ENCODE measurements at regions not wholly inside any gene's neighbourhood (a gene's known extent, or its start where the extent isn't known, plus 50 kb on each side); places are given as distances from the start of the nearest gene placed in this dataset.

- no peak for DNase-seq
These were observed 55.1 kb upstream of the SLC25A26 start for GRCh38 chr3:66165660-66166059.

- no peak for DNase-seq
These were observed 56.6 kb upstream of the SLC25A26 start for GRCh38 chr3:66164155-66164554.

GRCh38 chr3:66163222-66163621, 57.6 kb upstream of the SLC25A26 start:
- no peak for DNase-seq

- no peak for DNase-seq
These were observed 58.0 kb upstream of the SLC25A26 start for GRCh38 chr3:66162766-66163165.

GRCh38 chr3:66158933-66159683, 61.7 kb upstream of the SLC25A26 start:
- no peak for DNase-seq

GRCh38 chr3:66154444-66154861, 66.3 kb upstream of the SLC25A26 start:
- DNase-seq, result no peak

- DNase-seq, result no peak
These were observed 67.0 kb upstream of the SLC25A26 start for GRCh38 chr3:66153481-66154443.

GRCh38 chr3:66152336-66152735, 68.5 kb upstream of the SLC25A26 start:
- DNase-seq, result no peak

- DNase-seq, result no peak
These were observed 69.8 kb upstream of the SLC25A26 start for GRCh38 chr3:66150977-66151376.

- no peak for DNase-seq
These were observed 71.5 kb upstream of the SLC25A26 start for GRCh38 chr3:66149269-66149668.

GRCh38 chr3:66145408-66145733, 75.4 kb upstream of the SLC25A26 start:
- no peak for DNase-seq

GRCh38 chr3:66144568-66145407, 76.0 kb upstream of the SLC25A26 start:
- peak; percentile 2 for DNase-seq

- no peak for DNase-seq
These were observed 78.7 kb upstream of the SLC25A26 start for GRCh38 chr3:66142079-66142478.

- no peak for DNase-seq
These were observed 79.9 kb upstream of the SLC25A26 start for GRCh38 chr3:66140743-66141372.

- no peak for DNase-seq
These were observed 80.7 kb upstream of the SLC25A26 start for GRCh38 chr3:66140106-66140505.

- no peak for DNase-seq
These were observed 81.4 kb upstream of the SLC25A26 start for GRCh38 chr3:66139415-66139814.

GRCh38 chr3:66138336-66139313, 82.2 kb upstream of the SLC25A26 start:
- peak; percentile 40 for DNase-seq

- DNase-seq, result no peak
These were observed 84.2 kb upstream of the SLC25A26 start for GRCh38 chr3:66136597-66136996.

GRCh38 chr3:66133853-66134445, 86.9 kb upstream of the SLC25A26 start:
- no peak for DNase-seq

GRCh38 chr3:66133050-66133757, 87.6 kb upstream of the SLC25A26 start:
- DNase-seq, result no peak
